H7 (cell line): ENCODE measurements at regions not wholly inside any gene's neighbourhood (a gene's known extent, or its start where the extent isn't known, plus 50 kb on each side); places are given as distances from the start of the nearest gene placed in this dataset.

ENCODE experiments used
- DNase-seq: peaks from one replicate; pipeline ENCODE4 v3.0.0; 2012
- H3K27me3 ChIP-seq: 2 replicates; pipeline ENCODE4 v1.6.0; 2011; ENCODE audit warnings: mild to moderate bottlenecking, low read length; ENCODE audit not compliant: control insufficient read depth, insufficient read depth
- H3K36me3 ChIP-seq: replicated peaks from 2 replicates; pipeline ENCODE4 v1.5.1; 2011; ENCODE audit warnings: low read length; ENCODE audit not compliant: control insufficient read depth, insufficient read depth
- H3K4me3 ChIP-seq: 2 replicates; pipeline ENCODE4 v1.5.1; 2011; ENCODE audit warnings: low read depth, mild to moderate bottlenecking, control low read depth, low read length, moderate library complexity; ENCODE audit not compliant: insufficient read depth

DNA sequence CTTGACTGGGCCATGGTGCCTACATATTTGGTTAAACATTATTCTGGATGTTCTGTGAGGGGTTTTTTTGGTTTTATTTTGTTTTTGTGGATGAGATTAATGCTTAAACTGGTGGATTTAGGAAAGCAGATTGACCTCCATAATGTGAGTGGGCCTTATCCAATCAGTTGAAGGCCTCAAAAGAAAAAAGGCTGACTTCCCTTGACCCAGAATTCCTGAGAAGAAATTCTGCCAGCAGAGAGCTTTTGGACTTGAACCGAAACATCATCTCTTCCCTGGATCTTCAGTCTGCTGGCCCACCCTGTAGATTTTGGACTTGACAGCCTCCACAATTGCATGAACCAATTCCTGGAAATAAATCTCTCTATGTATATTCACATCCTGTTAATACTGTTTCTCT is 94.4 kb downstream of the ADRA2A start:
- Histone ChIP-seq H3K27me3 (no peaks in the 10 kb centered on the region), H3K4me3 (no peak overlapping the region), H3K36me3 (no peaks in the 10 kb centered on the region)
- no peak for DNase-seq

DNA sequence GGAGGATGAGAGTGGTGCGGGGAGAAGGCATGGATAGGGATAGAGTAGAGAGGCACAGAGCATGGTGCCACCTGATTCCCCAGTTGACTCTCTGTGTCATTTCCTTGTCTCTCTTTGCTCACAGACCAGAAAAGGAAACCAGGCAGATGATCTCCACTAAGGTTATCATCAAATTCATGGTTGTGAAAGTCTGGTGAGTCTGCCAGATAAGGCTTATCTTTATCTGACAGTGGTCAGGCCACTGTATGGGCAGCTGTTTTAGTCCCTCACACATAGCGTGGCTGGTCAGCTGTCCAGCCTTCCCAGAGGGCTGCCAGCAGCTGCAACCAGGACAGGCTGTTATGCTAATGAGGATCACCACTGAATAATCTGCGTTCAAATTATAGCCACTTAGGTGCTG is 99.0 kb downstream of the ADRA2A start:
- Histone ChIP-seq H3K36me3 (no peaks in the 10 kb centered on the region), H3K27me3 (no peaks in the 10 kb centered on the region), H3K4me3 (no peak overlapping the region)
- no peak for DNase-seq

DNA sequence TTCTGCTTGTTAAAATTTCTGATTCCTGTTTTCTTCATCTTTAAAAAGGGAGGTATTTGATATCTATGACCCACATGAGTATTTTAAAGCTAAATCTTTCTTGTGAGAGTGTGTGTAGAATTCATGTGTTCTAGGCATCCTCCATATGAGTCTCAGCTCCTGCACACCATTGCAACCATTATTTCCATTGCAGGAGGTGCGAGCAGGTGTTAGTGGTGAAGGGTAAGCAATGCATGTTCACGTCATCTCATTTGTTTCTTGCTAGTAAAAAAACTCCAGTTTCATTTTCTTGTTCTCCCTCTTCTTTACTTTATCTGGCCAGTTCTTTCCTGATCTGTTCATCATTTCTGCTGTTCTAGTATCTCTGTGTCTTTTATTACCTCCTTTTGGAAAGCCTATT is 100.5 kb downstream of the ADRA2A start:
- DNase-seq = no peak
- H3K27me3 ChIP-seq = no peaks in the 10 kb centered on the region
- H3K4me3 ChIP-seq = no peak overlapping the region
- no peaks in the 10 kb centered on the region for H3K36me3 ChIP-seq

GRCh38 chr10:111179514-111179913 is 102.7 kb downstream of the ADRA2A start:
- no peaks in the 10 kb centered on the region for H3K36me3 ChIP-seq
- no peak for DNase-seq
- no peaks in the 10 kb centered on the region for H3K27me3 ChIP-seq
- no peak overlapping the region for H3K4me3 ChIP-seq

GRCh38 chr10:111186358-111186757 is 109.5 kb downstream of the ADRA2A start:
- no peak for DNase-seq
- no peaks in the 10 kb centered on the region for H3K27me3 ChIP-seq
- H3K4me3 ChIP-seq = no peak overlapping the region
- no peaks in the 10 kb centered on the region for H3K36me3 ChIP-seq

GRCh38 chr10:111187096-111187495 is 110.3 kb downstream of the ADRA2A start:
- H3K36me3 ChIP-seq = no peaks in the 10 kb centered on the region
- no peaks in the 10 kb centered on the region for H3K27me3 ChIP-seq
- H3K4me3 ChIP-seq = no peak overlapping the region
- no peak for DNase-seq

DNA sequence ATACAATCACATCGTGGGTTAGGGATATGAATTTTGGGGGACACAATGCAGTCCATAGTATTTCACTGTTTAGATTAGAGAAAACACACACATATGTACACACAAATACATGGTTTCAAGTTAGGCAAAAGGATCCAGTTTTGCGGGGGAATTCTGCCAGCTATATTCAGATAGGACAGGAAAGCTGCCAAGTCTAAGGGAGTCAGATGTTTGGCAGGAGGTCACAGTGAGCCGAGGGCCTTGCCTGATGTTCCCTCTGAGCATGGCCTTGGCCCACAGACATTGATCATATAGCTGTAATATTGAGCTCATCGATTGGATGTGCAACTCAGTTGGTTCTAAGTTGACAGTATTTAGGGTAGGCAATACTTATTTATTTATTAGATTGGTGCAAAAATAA is 122.8 kb downstream of the ADRA2A start:
- no peak for DNase-seq
- Histone ChIP-seq H3K36me3 (no peaks in the 10 kb centered on the region), H3K27me3 (no peaks in the 10 kb centered on the region), H3K4me3 (no peak overlapping the region)

GRCh38 chr10:111200505-111201186 is 123.8 kb downstream of the ADRA2A start:
- DNase-seq = no peak
- Histone ChIP-seq H3K27me3 (no peaks in the 10 kb centered on the region), H3K36me3 (no peaks in the 10 kb centered on the region), H3K4me3 (no peak overlapping the region)

GRCh38 chr10:111203615-111204014 is 126.8 kb downstream of the ADRA2A start:
- Histone ChIP-seq H3K4me3 (no peak overlapping the region), H3K27me3 (no peaks in the 10 kb centered on the region), H3K36me3 (no peaks in the 10 kb centered on the region)
- DNase-seq = no peak

DNA sequence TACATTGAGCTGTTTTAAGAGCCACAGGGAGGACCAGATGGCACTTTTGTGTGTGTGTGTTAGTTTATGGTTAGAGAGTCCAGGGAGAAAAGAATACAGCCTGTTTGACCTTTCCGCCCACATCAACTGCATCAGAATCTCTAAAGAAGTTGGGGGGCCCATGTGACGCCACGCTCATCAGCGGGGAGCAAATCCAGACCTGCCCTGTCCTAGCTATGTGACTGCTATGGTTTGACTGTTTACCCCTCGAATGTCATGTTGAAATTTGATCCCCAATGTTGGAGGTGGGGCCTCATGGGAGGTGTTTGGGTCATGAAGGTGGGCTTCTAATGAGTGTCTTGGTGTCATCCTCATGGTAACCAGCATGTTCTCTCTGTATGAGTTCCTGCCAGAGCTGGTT is 128.0 kb downstream of the ADRA2A start:
- DNase-seq = no peak
- Histone ChIP-seq H3K27me3 (no peaks in the 10 kb centered on the region), H3K36me3 (no peaks in the 10 kb centered on the region), H3K4me3 (no peak overlapping the region)

- DNase-seq = no peak
- H3K27me3 ChIP-seq = no peaks in the 10 kb centered on the region
- H3K36me3 ChIP-seq = no peaks in the 10 kb centered on the region
- no peak overlapping the region for H3K4me3 ChIP-seq
These were observed 129.7 kb downstream of the ADRA2A start for GRCh38 chr10:111206521-111206920.

DNA sequence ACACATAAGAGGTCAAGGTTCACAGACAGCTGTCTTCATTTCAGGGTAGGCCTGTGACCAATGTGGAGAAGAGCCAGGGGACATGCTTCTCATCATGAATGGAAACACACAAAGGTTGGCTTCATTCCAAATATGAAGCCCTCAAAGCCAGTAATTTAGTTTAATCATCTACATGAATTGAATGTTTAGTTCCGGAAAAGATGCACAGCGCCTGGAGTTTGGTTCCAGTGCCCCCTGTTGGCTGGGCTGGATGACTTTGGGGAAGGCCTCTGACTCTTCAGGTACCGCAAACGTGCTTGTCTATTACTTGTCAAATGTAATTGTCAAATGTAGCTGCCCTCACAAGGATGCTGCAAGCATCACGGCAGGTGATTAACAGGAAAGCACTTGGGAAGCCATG is 130.7 kb downstream of the ADRA2A start:
- no peaks in the 10 kb centered on the region for H3K27me3 ChIP-seq
- no peak overlapping the region for H3K4me3 ChIP-seq
- no peaks in the 10 kb centered on the region for H3K36me3 ChIP-seq
- peak; percentile 19 for DNase-seq

- H3K4me3 ChIP-seq = no peak overlapping the region
- no peaks in the 10 kb centered on the region for H3K36me3 ChIP-seq
- H3K27me3 ChIP-seq = no peaks in the 10 kb centered on the region
- DNase-seq = no peak
These were observed 132.1 kb downstream of the ADRA2A start for GRCh38 chr10:111208951-111209350.

GRCh38 chr10:111209692-111210091 is 132.9 kb downstream of the ADRA2A start:
- no peaks in the 10 kb centered on the region for H3K36me3 ChIP-seq
- no peaks in the 10 kb centered on the region for H3K27me3 ChIP-seq
- no peak for DNase-seq
- H3K4me3 ChIP-seq = no peak overlapping the region

GRCh38 chr10:111211241-111211640 is 134.4 kb downstream of the ADRA2A start:
- no peaks in the 10 kb centered on the region for H3K27me3 ChIP-seq
- H3K36me3 ChIP-seq = no peaks in the 10 kb centered on the region
- H3K4me3 ChIP-seq = no peak overlapping the region
- no peak for DNase-seq

DNA sequence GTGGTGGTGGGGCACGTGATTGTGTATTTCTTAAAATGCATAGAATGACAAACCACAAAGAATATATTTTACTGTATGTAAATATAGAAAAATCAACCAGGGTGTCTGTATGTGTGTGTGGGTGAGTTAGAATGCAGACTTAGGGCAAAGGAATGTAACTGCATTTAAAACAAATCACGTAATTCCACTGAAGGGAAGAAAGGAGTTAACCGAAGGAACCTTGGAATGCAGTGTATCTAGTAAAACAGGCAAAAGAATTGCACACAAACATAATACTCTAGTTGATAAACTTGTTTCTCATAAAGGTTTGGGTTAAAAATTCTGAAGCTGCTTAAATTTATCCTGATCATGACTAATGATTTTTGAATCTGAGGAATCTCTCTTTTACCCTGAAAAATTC is 134.9 kb downstream of the ADRA2A start:
- Histone ChIP-seq H3K4me3 (no peak overlapping the region), H3K27me3 (no peaks in the 10 kb centered on the region), H3K36me3 (no peaks in the 10 kb centered on the region)
- DNase-seq = no peak
